RWPE1 (cell line): ENCODE measurements at regions not wholly inside any gene's neighbourhood (a gene's known extent, or its start where the extent isn't known, plus 50 kb on each side); places are given as distances from the start of the nearest gene placed in this dataset.

Experiments used
- CTCF ChIA-PET: fragments of 350-600 bp; sonication (Branson Sonifier 250); formaldehyde crosslinking; extraction: SDS; loops from one replicate; lab custom pipeline; 2021; lab: Yijun Ruan, JAX
- POLR2A ChIA-PET: fragments of 400-600 bp; formaldehyde crosslinking; extraction: SDS; loops from one replicate; lab custom pipeline; 2020; ENCODE audit warnings: antibody characterized with exemption; ENCODE audit not compliant: low non-redundant PET; lab: Yijun Ruan, JAX
- DNase-seq: peaks from one replicate; pipeline ENCODE4 v3.0.0; 2012; ENCODE audit warnings: low spot score
- H3K27ac ChIP-seq: fragments of 450-650 bp; 2 replicates; pipeline ENCODE4 v1.5.1; 2017
- CTCF ChIP-seq: fragments of 450-650 bp; conservative IDR thresholded peaks from 2 replicates; pipeline ENCODE4 v1.5.1; 2017; ENCODE audit warnings: low read depth, mild to moderate bottlenecking

- no peak for DNase-seq
- ChIA-PET CTCF (no interaction called here), POLR2A (no interaction called here)
- H3K27ac ChIP-seq, result no peak overlapping the region
- TF ChIP-seq CTCF, result no peak
Measured at GRCh38 chr3:94693997-94694640, 631.3 kb downstream of the NSUN3 start.

GRCh38 chr3:94694894-94695293 is 632.0 kb downstream of the NSUN3 start:
- CTCF ChIA-PET, result interaction anchor here (0.6 kb wide), 2 partner anchors 146 to 647 kb away, joined by 3 read pairs; no protein-coding TSS in a partner anchor
- no peak overlapping the region for H3K27ac ChIP-seq
- TF ChIP-seq CTCF, result no peak
- POLR2A ChIA-PET, result no interaction called here
- DNase-seq, result no peak

GRCh38 chr3:94704467-94704866 is 641.6 kb downstream of the NSUN3 start:
- H3K27ac ChIP-seq, result no peak overlapping the region
- no peak for TF ChIP-seq CTCF
- POLR2A ChIA-PET, result no interaction called here

GRCh38 chr3:94709249-94709902 is 646.5 kb downstream of the NSUN3 start:
- CTCF ChIA-PET, result no interaction called here
- no peak for TF ChIP-seq CTCF

More at GRCh38 chr3:94704467-94704866, 641.6 kb downstream of the NSUN3 start:
- CTCF ChIA-PET, result interaction anchor here (0.7 kb wide), 1 partner anchor 179 kb away, joined by 5 read pairs; no protein-coding TSS in a partner anchor
- no peak for DNase-seq

GRCh38 chr3:94714194-94714593 is 651.3 kb downstream of the NSUN3 start:
- no peak for TF ChIP-seq CTCF
- CTCF ChIA-PET, result no interaction called here

More at GRCh38 chr3:94709249-94709902, 646.5 kb downstream of the NSUN3 start:
- H3K27ac ChIP-seq, result no peak overlapping the region
- POLR2A ChIA-PET, result no interaction called here
- no peak for DNase-seq

GRCh38 chr3:94716326-94717018 is 653.6 kb downstream of the NSUN3 start:
- no peak for DNase-seq
- CTCF ChIA-PET, result interaction anchor here (0.6 to 0.7 kb wide), 2 partner anchors 137 to 189 kb away, joined by 3 to 4 read pairs; no protein-coding TSS in a partner anchor
- POLR2A ChIA-PET, result no interaction called here
- TF ChIP-seq CTCF, result no peak
- no peak overlapping the region for H3K27ac ChIP-seq

More at GRCh38 chr3:94714194-94714593, 651.3 kb downstream of the NSUN3 start:
- POLR2A ChIA-PET, result no interaction called here
- DNase-seq, result no peak
- no peak overlapping the region for H3K27ac ChIP-seq
